ENCODE measurements at regions not wholly inside any gene's neighbourhood (a gene's known extent, or its start where the extent isn't known, plus 50 kb on each side); places are given as distances from the start of the nearest gene placed in this dataset.
"Not testable (repeated sequence)": the region's sequence is repeated elsewhere in the genome, so short reads cannot be mapped to it uniquely, and the experiment has no call there.

GRCh38 chr10:78419481-78420265 is 386.0 kb downstream of the RPS24 start:
- no peak for DNase-seq

- DNase-seq: no peak
These were observed 387.5 kb downstream of the RPS24 start for GRCh38 chr10:78420946-78421735.

- not testable (repeated sequence) for DNase-seq
These were observed 390.4 kb downstream of the RPS24 start for GRCh38 chr10:78424050-78424449.

GRCh38 chr10:78424723-78425122 is 391.1 kb downstream of the RPS24 start:
- DNase-seq: no peak

GRCh38 chr10:78426181-78426580 is 392.5 kb downstream of the RPS24 start:
- no peak for DNase-seq

- no peak for DNase-seq
These were observed 393.9 kb downstream of the RPS24 start for GRCh38 chr10:78427497-78428031.

GRCh38 chr10:78428579-78428978 is 394.9 kb downstream of the RPS24 start:
- no peak for DNase-seq

GRCh38 chr10:78429984-78430383 is 396.3 kb downstream of the RPS24 start:
- no peak for DNase-seq

GRCh38 chr10:78432583-78432982 is 398.9 kb downstream of the RPS24 start:
- no peak for DNase-seq

GRCh38 chr10:78433076-78433595 is 399.5 kb downstream of the RPS24 start:
- no peak for DNase-seq

- no peak for DNase-seq
These were observed 400.3 kb downstream of the RPS24 start for GRCh38 chr10:78433766-78434535.

GRCh38 chr10:78434886-78435285 is 401.2 kb downstream of the RPS24 start:
- no peak for DNase-seq

- no peak for DNase-seq
These were observed 402.0 kb downstream of the RPS24 start for GRCh38 chr10:78435484-78436221.

- DNase-seq: no peak
These were observed 402.5 kb downstream of the RPS24 start for GRCh38 chr10:78436222-78436573.

GRCh38 chr10:78436706-78437406 is 403.2 kb downstream of the RPS24 start:
- DNase-seq: no peak

- no peak for DNase-seq
These were observed 403.7 kb downstream of the RPS24 start for GRCh38 chr10:78437407-78437768.

GRCh38 chr10:78437998-78438906 is 404.6 kb downstream of the RPS24 start:
- DNase-seq: no peak

GRCh38 chr10:78438907-78439809 is 405.5 kb downstream of the RPS24 start:
- no peak for DNase-seq

- DNase-seq: no peak
These were observed 407.3 kb downstream of the RPS24 start for GRCh38 chr10:78441010-78441409.

Measured in stimulated activated naive CD4-positive, alpha-beta T cell treated with Interleukin-2 at 50 U/mL for 16 hours (primary cell).